ENCODE measurements at regions not wholly inside any gene's neighbourhood (a gene's known extent, or its start where the extent isn't known, plus 50 kb on each side); places are given as distances from the start of the nearest gene placed in this dataset.

- no peaks in the 10 kb centered on the region for H3K79me1 ChIP-seq (ENCODE audit: low read depth in 1 of 2, low read length in 2 of 2)
- H3K4me1 ChIP-seq (ENCODE audit: control insufficient read depth, insufficient read depth, low read length) = no peaks in the 10 kb centered on the region
- H3K9ac ChIP-seq (ENCODE audit: low read depth, low read length) = no peak overlapping the region
- dilution Hi-C loops (cut with HindIII; ENCODE audit: low sequenced_read_pairs, unreplicated experiment) (no loop called here), intact Hi-C loops (cut with micrococcal nuclease) (no loop called here), in situ Hi-C loops (cut with MboI; ENCODE audit: low sequenced_read_pairs) (no loop called here)
- H3K56ac ChIP-seq (ENCODE audit: extremely low read depth, insufficient read depth, low read length) = no peak overlapping the region
- no peak overlapping the region for H2BK120ac ChIP-seq (ENCODE audit: low read depth, low read length)
- no peak overlapping the region for H4K5ac ChIP-seq (ENCODE audit: low read depth, low read length)
- no peak overlapping the region for H3K18ac ChIP-seq (ENCODE audit: low read depth, low read length)
- no peak overlapping the region for H2BK15ac ChIP-seq (ENCODE audit: low read depth, low read length)
- H3K4me3 ChIP-seq (ENCODE audit: insufficient read depth, low read depth, low read length) = no peak overlapping the region
- no peak overlapping the region for H2BK20ac ChIP-seq (ENCODE audit: low read depth, low read length)
- no peaks in the 10 kb centered on the region for H3K27me3 ChIP-seq (ENCODE audit: control insufficient read depth, insufficient read depth, low read length)
- H2AFZ ChIP-seq (replicated peaks; ENCODE audit: low read length, poor library complexity) = no peak overlapping the region
- H3K9me3 ChIP-seq (ENCODE audit: control insufficient read depth, insufficient read depth, low read length) = no peaks in the 10 kb centered on the region
- no peak overlapping the region for H4K8ac ChIP-seq (ENCODE audit: low read depth in 2 of 2, low read length in 2 of 2)
- no peak for ATAC-seq (ENCODE audit: low read depth)
- BruUV-seq (replicated peaks) = no TSS peak
- H3K4me2 ChIP-seq (ENCODE audit: low read depth, low read length) = no peak overlapping the region
- TF ChIP-seq CTCF (conservative IDR thresholded peaks at IDR 0.05; ENCODE audit: low read depth, low read length) (no peak), RFX5 (IDR thresholded peaks at IDR 0.05; ENCODE audit: low read depth, low read length) (no peak), USF2 (IDR thresholded peaks at IDR 0.05; ENCODE audit: low read depth, low read length) (no peak), MAZ (IDR thresholded peaks at IDR 0.05; ENCODE audit: borderline replicate concordance, low read depth, low read length) (no peak), CHD1 (IDR thresholded peaks at IDR 0.05; ENCODE audit: low read depth, low read length) (no peak), RAD21 (IDR thresholded peaks at IDR 0.05; ENCODE audit: low read length) (no peak)
- H2AK5ac ChIP-seq (ENCODE audit: low read depth, low read length) = no peak overlapping the region
- no peaks in the 10 kb centered on the region for H4K20me1 ChIP-seq (ENCODE audit: insufficient read depth, low read length)
- ChIA-PET CTCF (interaction anchor here (0.7 kb wide), 1 partner anchor 149 kb away, joined by 3 read pairs; no protein-coding TSS in a partner anchor), POLR2A (ENCODE audit: unreplicated experiment) (no interaction called here)
- H3K4ac ChIP-seq (ENCODE audit: low read depth, low read length) = no peak overlapping the region
- H3K23ac ChIP-seq (ENCODE audit: low read depth, low read length) = no peak overlapping the region
- WGBS, 2 experiments (ENCODE audit: extremely low coverage in 2 of 2, insufficient read length in 1 of 2) = no CpG with 5 or more reads among the region's 5 CpGs
- H2AK9ac ChIP-seq (replicated peaks; ENCODE audit: low read depth, low read length, poor library complexity) = no peak overlapping the region
- H3K9me1 ChIP-seq (ENCODE audit: insufficient read depth, low read length) = no peaks in the 10 kb centered on the region
- no peak overlapping the region for H3K14ac ChIP-seq (replicated peaks; ENCODE audit: low read depth, low read length)
- H2BK5ac ChIP-seq (ENCODE audit: low read depth, low read length, poor library complexity, severe bottlenecking) = no peak overlapping the region
- H3K36me3 ChIP-seq (ENCODE audit: control insufficient read depth, insufficient read depth, low read length) = no peaks in the 10 kb centered on the region
- no peak for DNase-seq
- H4K91ac ChIP-seq (ENCODE audit: insufficient read depth, low read depth, low read length) = no peak overlapping the region
- no peak overlapping the region for H3K27ac ChIP-seq (ENCODE audit: insufficient read depth, low read length)
These were observed 683.2 kb upstream of the BRINP3 start for GRCh38 chr1:191160837-191161236.

All from IMR-90 (cell line).